ENCODE measurements at regions not wholly inside any gene's neighbourhood (a gene's known extent, or its start where the extent isn't known, plus 50 kb on each side); places are given as distances from the start of the nearest gene placed in this dataset.

DNA sequence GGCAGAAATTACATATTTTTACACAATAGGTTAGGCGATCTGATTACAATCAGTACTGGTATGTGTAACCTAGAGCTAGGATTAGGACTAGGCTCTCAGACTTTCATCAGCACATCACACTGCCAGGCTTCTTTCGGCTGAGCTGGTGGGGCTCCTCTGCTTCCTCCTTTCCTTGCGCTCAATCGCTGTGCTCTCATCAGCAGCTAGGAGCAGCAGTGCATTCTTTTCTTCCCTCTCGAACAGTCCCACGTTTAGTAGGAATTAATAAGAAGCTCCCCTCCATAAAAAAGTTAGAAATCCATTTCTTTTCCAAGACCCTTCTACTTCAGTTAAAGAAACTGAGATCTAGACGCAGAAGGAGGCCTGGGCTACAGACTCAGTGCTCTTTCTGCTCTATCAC is 350.4 kb downstream of the SPRY1 start:
- Histone ChIP-seq H4K20me1 (ENCODE audit: insufficient read depth) (no peaks in the 10 kb centered on the region), H3K9me2 (ENCODE audit: insufficient read depth) (no peaks in the 10 kb centered on the region), H2AFZ (no peak overlapping the region), H3K27ac (no peak overlapping the region), H3K4me1 (ENCODE audit: insufficient read depth) (no peaks in the 10 kb centered on the region), H3K9me3 (ENCODE audit: low read depth) (no peaks in the 10 kb centered on the region), H3F3A (ENCODE audit: insufficient read depth) (no peaks in the 10 kb centered on the region), H3K4me2 (ENCODE audit: unreplicated experiment) (no peak overlapping the region), H3K27me3 (replicated peaks; ENCODE audit: insufficient read depth) (no peaks in the 10 kb centered on the region), H3K36me3 (ENCODE audit: low read depth) (no peaks in the 10 kb centered on the region), H3K4me3 (no peak overlapping the region), H3K9ac (no peak overlapping the region), H3K79me2 (ENCODE audit: insufficient read depth) (no peaks in the 10 kb centered on the region)
- DNase-seq, result no peak
- in situ Hi-C loops (cut with MboI), result no loop called here
- WGBS, 2 experiments (ENCODE audit: low coverage in 1 of 2, low lambda C conversion rate in 2 of 2, missing lambda C conversion rate in 2 of 2), result 74 to 75% methylated on average over 7 of the region's 7 CpGs
- TF ChIP-seq EZH2 (IDR thresholded peaks at IDR 0.05; ENCODE audit: insufficient read depth, poor library complexity, severe bottlenecking) (no peak), EZH2phosphoT487 (IDR thresholded peaks at IDR 0.05; ENCODE audit: insufficient read depth, low read depth) (no peak)

DNA sequence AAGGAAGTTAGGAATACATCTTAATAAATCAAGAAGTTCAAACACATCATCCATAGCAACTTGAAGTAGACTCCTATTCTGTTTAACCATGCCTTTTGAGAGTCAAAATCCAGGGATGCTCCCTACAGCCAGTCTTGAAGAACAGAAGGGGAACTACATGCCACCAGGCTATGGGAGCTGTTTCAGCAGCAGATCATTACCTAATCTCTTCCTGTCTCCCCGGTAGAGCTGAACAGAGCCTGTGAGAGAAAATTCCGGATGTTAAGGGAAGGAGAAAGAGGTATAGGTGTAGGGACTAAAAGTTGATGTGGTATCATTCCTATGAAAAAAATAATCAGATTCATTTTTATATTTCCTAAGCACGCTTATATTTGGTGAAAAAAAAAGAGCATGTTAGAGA is 352.2 kb downstream of the SPRY1 start:
- Histone ChIP-seq H3K79me2 (ENCODE audit: insufficient read depth) (no peaks in the 10 kb centered on the region), H4K20me1 (ENCODE audit: insufficient read depth) (no peaks in the 10 kb centered on the region), H3K4me1 (ENCODE audit: insufficient read depth) (no peaks in the 10 kb centered on the region), H2AFZ (no peak overlapping the region), H3K9me2 (ENCODE audit: insufficient read depth) (no peaks in the 10 kb centered on the region), H3K4me2 (ENCODE audit: unreplicated experiment) (no peak overlapping the region), H3K27ac (no peak overlapping the region), H3K9ac (no peak overlapping the region), H3K36me3 (ENCODE audit: low read depth) (no peaks in the 10 kb centered on the region), H3F3A (ENCODE audit: insufficient read depth) (no peaks in the 10 kb centered on the region), H3K27me3 (replicated peaks; ENCODE audit: insufficient read depth) (no peaks in the 10 kb centered on the region), H3K4me3 (no peak overlapping the region), H3K9me3 (ENCODE audit: low read depth) (no peaks in the 10 kb centered on the region)
- in situ Hi-C loops (cut with MboI), result no loop called here
- no peak for DNase-seq
- WGBS, 2 experiments (ENCODE audit: low coverage in 1 of 2, low lambda C conversion rate in 2 of 2, missing lambda C conversion rate in 2 of 2), result 70 to 72% methylated on average over 3 of the region's 3 CpGs
- TF ChIP-seq EZH2phosphoT487 (IDR thresholded peaks at IDR 0.05; ENCODE audit: insufficient read depth, low read depth) (no peak), EZH2 (IDR thresholded peaks at IDR 0.05; ENCODE audit: insufficient read depth, poor library complexity, severe bottlenecking) (no peak)

DNA sequence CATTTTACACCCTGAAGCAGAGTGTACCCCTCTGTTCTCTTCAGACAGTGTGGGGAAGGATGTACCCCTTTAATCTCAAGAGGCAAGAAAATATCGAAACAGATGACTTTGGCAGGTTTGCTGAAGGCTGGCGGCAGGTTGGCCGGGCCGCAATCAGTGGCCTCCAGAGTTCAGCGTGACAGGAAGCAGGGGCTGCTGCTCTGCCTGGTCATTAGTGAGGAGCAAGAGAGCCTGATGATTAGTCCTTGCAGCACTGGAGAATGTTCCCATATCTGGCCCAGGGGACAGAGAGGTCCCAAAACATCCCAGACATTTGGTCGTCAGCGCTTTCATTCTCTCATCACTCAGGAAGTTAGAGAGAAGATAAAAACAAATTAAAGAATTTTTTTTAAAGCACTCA is 352.8 kb downstream of the SPRY1 start:
- Histone ChIP-seq H3K4me2 (ENCODE audit: unreplicated experiment) (no peak overlapping the region), H3K4me1 (ENCODE audit: insufficient read depth) (no peaks in the 10 kb centered on the region), H2AFZ (no peak overlapping the region), H3K9ac (no peak overlapping the region), H3K27me3 (replicated peaks; ENCODE audit: insufficient read depth) (no peaks in the 10 kb centered on the region), H3K9me2 (ENCODE audit: insufficient read depth) (no peaks in the 10 kb centered on the region), H3K4me3 (no peak overlapping the region), H3K27ac (no peak overlapping the region), H3K9me3 (ENCODE audit: low read depth) (no peaks in the 10 kb centered on the region), H4K20me1 (ENCODE audit: insufficient read depth) (no peaks in the 10 kb centered on the region), H3K36me3 (ENCODE audit: low read depth) (no peaks in the 10 kb centered on the region), H3F3A (ENCODE audit: insufficient read depth) (no peaks in the 10 kb centered on the region), H3K79me2 (ENCODE audit: insufficient read depth) (no peaks in the 10 kb centered on the region)
- TF ChIP-seq EZH2 (IDR thresholded peaks at IDR 0.05; ENCODE audit: insufficient read depth, poor library complexity, severe bottlenecking), result no peak
- TF ChIP-seq EZH2phosphoT487 (IDR thresholded peaks at IDR 0.05; ENCODE audit: insufficient read depth, low read depth), result no peak
- 90 to 92% methylated on average over 7 of the region's 7 CpGs for whole genome bisulfite sequencing, 2 experiments (ENCODE audit: low coverage in 1 of 2, low lambda C conversion rate in 2 of 2, missing lambda C conversion rate in 2 of 2)
- in situ Hi-C loops (cut with MboI), result no loop called here
- DNase-seq, result no peak

DNA sequence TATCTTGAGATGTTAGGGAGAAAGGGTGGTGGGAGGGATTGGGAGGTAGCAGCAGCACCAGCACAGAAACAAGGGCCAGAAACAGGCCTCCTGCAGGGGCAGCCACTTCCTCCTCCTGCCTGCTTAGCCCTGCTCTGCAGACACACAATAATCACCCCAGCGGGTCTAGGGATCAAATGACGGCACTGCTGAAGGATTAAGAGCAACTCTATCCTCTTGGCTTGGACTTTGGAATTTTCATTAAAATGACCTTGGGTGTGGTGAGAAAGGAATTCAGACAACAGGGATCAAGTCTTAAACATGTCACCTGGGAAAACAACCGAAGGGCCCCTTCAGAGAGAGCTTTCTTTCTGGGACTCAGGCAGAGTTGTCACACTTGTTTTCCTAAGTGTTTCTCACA is 353.4 kb downstream of the SPRY1 start:
- H2AFZ ChIP-seq, result no peak overlapping the region
- H3K4me1 ChIP-seq (ENCODE audit: insufficient read depth), result no peaks in the 10 kb centered on the region
- no peaks in the 10 kb centered on the region for H3K36me3 ChIP-seq (ENCODE audit: low read depth)
- no peak overlapping the region for H3K27ac ChIP-seq
- 94 to 96% methylated on average over 3 of the region's 3 CpGs for WGBS, 2 experiments (ENCODE audit: low coverage in 1 of 2, low lambda C conversion rate in 2 of 2, missing lambda C conversion rate in 2 of 2)
- no peak for DNase-seq
- no peak overlapping the region for H3K4me2 ChIP-seq (ENCODE audit: unreplicated experiment)
- H3K9me3 ChIP-seq (ENCODE audit: low read depth), result no peaks in the 10 kb centered on the region
- H3K9ac ChIP-seq, result no peak overlapping the region
- no peaks in the 10 kb centered on the region for H3F3A ChIP-seq (ENCODE audit: insufficient read depth)
- no peaks in the 10 kb centered on the region for H4K20me1 ChIP-seq (ENCODE audit: insufficient read depth)
- in situ Hi-C loops (cut with MboI), result no loop called here
- no peaks in the 10 kb centered on the region for H3K9me2 ChIP-seq (ENCODE audit: insufficient read depth)
- no peaks in the 10 kb centered on the region for H3K79me2 ChIP-seq (ENCODE audit: insufficient read depth)
- TF ChIP-seq EZH2phosphoT487 (IDR thresholded peaks at IDR 0.05; ENCODE audit: insufficient read depth, low read depth), result no peak
- TF ChIP-seq EZH2 (IDR thresholded peaks at IDR 0.05; ENCODE audit: insufficient read depth, poor library complexity, severe bottlenecking), result no peak
- no peak overlapping the region for H3K4me3 ChIP-seq
- H3K27me3 ChIP-seq (replicated peaks; ENCODE audit: insufficient read depth), result no peaks in the 10 kb centered on the region

- TF ChIP-seq EZH2 (IDR thresholded peaks at IDR 0.05; ENCODE audit: insufficient read depth, poor library complexity, severe bottlenecking), result no peak
- no peak for TF ChIP-seq EZH2phosphoT487 (IDR thresholded peaks at IDR 0.05; ENCODE audit: insufficient read depth, low read depth)
- Histone ChIP-seq H3K4me1 (ENCODE audit: insufficient read depth) (no peaks in the 10 kb centered on the region), H3K36me3 (ENCODE audit: low read depth) (no peaks in the 10 kb centered on the region), H3K27me3 (replicated peaks; ENCODE audit: insufficient read depth) (no peaks in the 10 kb centered on the region), H3F3A (ENCODE audit: insufficient read depth) (no peaks in the 10 kb centered on the region), H3K27ac (no peak overlapping the region), H3K9me3 (ENCODE audit: low read depth) (no peaks in the 10 kb centered on the region), H3K9ac (no peak overlapping the region), H3K79me2 (ENCODE audit: insufficient read depth) (no peaks in the 10 kb centered on the region), H2AFZ (no peak overlapping the region), H3K9me2 (ENCODE audit: insufficient read depth) (no peaks in the 10 kb centered on the region), H3K4me2 (ENCODE audit: unreplicated experiment) (no peak overlapping the region), H3K4me3 (no peak overlapping the region), H4K20me1 (ENCODE audit: insufficient read depth) (no peaks in the 10 kb centered on the region)
- 58 to 65% methylated on average over 2 of the region's 2 CpGs for WGBS, 2 experiments (ENCODE audit: low coverage in 1 of 2, low lambda C conversion rate in 2 of 2, missing lambda C conversion rate in 2 of 2)
- no peak for DNase-seq
- in situ Hi-C loops (cut with MboI), result no loop called here
These were observed 359.1 kb downstream of the SPRY1 start for GRCh38 chr4:123755655-123756054.
